DMS53 treated with DMSO at 0.1 percent for 48 hours (cell line): ENCODE measurements at regions not wholly inside any gene's neighbourhood (a gene's known extent, or its start where the extent isn't known, plus 50 kb on each side); places are given as distances from the start of the nearest gene placed in this dataset.

Experiments
- DNase-seq: peaks from one replicate; lab custom pipeline; 2025; ENCODE audit not compliant: unreplicated experiment; lab: John Stamatoyannopoulos, UW

DNA sequence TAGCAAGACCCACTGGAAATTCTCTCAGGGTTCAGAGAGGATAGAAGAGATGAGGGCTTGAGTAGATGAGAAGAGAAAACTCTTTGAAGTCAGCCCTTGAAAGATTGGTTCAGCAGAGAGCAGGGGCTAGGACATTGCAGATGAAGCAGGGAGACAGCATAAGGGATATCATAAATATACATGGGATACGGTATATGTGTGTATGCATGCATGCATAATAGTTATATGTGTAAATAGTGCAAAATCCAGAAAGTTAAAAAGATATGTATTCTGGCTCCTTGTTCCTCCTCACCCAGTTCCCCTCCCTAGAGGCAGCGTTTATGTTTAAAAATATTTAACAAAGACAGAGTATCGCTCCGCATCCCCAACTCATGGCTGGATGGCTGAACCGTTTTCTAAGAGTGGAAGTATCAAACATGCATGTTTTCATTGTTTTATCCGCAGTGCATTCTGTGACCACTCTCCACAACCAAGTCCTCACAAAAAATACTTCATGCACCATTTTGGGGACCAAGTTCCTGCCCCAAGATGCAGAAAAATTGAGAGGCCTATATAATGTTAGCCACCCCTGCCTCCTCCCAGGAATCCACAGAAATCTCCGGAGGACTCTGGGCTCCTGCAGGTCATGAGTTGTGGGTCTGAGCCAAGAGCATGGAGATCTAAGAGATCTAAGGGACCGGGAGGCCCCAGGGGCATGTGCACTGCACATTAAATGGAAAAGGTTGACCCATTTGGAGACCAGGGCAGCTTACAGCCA, 119.5 kb downstream of the MTX3 start:
- DNase-seq: no peak

DNA sequence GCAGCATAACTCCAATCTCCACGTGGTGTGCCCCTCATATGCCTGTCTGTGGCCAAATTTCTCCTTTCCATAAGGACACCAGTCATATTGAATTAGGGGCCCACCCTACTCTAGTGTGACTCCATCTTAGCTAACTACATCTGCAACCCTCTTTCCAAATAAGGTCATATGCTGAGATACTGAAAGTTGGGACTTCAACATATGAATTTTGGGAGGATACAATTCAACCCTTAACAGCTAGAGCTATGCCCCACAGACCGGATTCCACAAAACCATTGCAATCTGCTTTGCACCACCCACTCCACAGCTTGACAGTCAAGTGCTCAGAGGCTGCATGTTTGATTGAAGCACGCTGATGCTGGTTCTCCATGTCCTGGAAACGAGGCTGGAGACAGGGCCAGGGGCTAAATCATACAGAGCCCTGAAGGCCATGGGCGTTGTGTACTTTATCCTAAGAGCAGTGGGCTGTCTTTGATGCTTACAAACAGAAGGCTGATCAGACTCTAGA, 122.8 kb downstream of the MTX3 start:
- DNase-seq: no peak

DNA sequence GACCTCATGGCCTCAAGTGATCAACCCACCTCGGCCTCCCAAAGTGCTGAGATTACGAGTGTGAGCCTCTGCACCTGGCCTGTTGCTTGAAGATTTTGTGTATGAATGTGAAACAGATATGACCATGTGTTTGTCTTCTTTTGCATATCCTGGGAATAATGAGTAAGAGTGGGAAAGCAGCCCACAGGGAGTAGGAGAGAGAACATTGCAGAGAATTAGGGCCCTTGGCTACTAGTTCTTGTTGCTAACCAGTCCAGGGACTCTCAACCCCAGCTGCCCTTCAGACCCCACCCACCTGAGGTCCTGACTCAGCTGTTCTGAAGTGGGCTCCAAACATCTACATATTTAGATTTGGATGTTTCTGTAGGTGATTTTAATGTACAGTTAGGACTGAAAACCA, 125.5 kb downstream of the MTX3 start:
- DNase-seq: no peak

DNA sequence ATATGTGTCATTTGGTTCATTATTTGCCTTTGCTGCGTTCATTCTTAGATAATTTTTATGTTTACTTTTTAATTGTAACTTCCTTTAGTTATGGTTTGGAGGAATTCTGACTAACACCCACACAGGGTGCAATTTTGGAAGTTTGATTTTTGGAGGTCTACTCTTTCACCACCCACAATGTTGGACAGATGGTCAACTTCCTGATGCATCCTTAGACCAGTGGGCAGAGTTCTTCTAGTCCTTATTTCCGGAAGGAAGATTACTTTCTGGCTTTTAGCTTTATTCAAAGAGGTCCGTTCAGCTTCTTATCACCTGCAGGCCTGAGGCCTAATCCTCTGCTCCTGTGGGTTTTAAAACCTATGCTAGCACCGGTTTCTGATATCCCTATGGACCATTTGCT, 126.7 kb downstream of the MTX3 start:
- no peak for DNase-seq

DNA sequence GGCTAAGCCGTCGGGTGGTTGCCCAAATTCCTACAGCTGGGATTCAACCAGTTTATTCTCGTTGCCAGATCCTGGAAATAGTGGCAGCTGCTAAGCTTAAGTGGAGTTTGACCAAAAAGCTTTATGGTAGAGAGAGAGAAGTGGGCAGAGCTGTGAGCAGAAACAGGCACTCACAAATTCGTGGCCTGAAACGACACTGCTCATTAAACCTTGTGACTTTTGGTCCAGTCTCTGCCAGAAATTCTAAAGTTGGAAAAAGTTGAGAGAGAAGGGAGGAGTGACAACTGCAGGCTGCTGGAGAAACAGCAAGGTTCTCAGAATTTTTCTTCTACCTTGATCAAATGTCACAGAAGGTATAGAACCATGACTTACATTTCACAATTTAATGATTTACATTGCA, 131.5 kb downstream of the MTX3 start:
- no peak for DNase-seq

DNA sequence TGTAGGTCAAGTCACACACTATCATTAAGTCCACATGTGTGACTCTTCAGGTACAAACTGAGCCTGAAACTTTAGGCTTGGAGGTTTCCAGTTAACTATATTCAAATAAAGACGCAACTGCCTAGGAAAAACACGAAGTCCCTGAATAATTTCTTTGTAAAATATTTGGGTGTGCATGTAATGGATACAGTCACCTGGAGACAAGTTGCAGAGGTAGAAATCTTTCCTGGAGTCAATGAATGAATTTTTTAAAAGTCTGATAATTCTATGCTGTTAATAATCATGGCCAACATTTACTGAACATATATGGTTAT, 132.7 kb downstream of the MTX3 start:
- DNase-seq: no peak

DNA sequence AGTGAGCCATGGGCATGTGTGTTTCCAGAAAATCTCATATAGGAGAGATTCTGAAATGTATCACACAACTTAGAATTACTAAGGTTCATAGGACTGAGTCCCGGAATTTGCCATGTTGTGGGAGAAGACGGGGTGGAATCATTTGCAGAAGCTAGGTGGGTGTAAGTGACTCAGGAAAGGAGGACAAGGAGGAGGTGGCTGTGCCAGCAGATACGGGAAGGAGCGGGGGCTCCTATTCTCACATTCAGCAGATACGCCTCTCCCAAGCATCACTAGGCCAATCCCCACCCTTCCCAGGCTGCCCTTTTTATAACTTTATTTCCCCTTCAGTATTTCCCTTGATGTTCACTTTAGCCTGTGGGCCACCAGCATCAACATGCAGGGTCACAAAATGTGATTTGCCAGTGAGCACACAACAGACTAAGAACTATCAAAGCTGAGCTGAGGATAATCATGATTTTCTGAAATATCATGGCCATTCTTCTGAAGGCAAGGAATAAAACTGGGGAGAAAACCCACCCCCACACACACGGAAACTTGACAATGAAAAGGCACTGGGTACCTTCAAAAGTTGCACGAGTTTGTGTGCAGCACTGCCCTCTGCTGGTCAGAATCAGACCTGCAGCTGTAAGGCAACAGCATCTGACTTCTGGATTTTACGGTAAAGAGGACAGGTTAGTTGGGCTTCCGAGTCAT, 133.2 kb downstream of the MTX3 start:
- peak; percentile 64 for DNase-seq

DNA sequence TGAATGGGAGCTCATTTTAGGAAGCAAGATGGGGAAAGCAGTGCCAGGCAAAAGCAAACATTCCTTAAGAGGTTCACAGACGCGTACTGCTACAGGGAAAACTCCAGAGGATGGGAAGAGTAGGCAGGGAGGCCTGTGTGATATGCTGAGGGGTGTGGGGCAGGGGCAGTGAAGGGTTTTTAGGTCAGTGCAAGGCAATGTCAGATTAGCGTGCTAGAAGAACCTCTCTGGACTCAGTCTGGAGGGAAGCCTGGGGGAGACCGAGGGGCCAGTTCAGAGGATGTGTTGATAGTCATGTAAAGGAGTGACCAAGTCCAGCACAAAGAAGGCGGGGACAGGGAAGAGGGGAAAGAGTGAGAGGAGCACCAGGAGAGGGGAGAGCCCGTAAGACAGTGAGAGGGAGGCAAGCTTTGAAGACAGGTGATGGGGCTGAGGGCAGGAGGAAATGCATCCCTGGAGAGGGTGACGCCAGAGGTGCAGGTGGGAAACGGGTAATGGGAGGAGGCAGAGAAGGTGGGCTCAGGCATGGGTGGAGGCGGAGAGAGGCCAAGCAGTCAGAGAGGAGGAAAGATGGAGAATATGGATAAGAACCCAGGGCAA, 134.5 kb downstream of the MTX3 start:
- no peak for DNase-seq

DNA sequence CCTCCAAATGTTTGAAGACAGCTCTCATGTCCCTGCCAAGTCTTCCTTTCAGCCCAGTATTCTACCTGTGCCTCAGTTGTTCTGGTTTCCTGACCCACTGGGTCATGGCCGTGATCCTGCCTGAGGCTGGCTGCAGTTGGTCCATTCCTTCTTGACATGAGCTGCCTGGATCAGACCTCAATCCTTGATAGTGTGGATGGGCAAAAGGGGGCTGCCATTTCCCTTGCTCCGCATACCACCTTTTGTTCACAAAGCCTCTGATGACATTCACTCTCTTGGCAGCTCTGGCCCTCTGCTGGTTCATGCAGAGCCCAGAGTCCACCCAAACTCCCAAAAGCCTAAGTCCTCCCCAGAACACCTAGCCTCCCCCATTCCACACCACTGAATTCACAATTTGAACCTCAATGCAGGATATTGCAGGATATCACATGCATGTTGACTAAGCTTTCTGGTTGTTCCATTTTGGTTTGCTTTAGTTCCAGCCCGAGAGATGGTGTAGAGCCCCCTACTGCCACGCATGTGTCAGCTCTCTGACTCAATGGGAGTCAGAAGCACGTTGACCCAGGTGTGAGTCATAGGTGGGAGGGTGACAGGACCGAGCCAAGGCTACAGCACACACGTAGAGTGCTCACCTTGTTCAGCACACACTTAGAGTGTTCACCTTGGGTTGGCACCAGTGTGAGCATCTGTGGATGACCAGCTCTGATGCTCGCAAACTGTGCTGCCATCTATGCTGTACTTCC, 137.2 kb downstream of the MTX3 start:
- DNase-seq: no peak

DNA sequence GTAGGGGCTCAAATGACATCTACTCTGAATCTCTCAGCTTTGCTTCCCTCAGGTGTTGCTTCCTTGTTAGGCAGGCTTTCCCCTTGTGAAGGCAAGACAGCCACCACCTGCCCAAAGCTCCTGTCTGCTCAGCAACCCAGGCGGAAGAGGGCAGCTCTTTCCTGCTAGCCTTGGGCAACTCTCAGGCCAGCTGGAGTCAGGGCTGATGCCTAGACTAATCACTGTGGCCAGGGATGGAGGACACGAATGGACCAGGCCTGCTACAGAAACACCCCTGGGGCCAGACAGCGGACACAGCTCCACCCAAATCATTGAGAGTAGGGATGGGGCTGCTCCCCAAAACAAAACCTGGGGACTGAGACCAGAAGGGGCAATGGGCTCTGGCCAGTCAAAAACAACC, 138.0 kb downstream of the MTX3 start:
- no peak for DNase-seq

DNA sequence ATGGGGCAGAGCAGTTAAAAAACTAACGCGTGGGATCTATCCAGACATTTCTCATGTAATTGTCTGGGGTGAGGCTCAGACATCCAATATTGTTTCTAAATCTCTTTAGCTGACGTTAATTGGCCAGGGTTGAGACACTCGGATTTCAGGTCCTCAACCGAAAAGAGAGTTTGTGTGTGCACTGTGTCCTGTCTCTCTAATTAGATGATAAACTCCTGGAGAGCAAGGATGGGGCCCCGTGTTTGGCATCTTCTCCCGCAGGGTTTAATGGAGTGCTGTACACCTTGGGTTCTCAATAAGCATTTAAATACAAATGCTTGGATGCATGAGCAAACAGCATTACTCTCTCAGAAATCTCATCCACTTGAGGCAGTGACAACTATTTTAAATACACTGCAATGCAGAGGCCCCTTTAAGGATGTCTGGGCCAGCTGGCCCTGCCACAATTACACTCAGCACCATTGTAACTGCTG, 139.6 kb downstream of the MTX3 start:
- no peak for DNase-seq

DNA sequence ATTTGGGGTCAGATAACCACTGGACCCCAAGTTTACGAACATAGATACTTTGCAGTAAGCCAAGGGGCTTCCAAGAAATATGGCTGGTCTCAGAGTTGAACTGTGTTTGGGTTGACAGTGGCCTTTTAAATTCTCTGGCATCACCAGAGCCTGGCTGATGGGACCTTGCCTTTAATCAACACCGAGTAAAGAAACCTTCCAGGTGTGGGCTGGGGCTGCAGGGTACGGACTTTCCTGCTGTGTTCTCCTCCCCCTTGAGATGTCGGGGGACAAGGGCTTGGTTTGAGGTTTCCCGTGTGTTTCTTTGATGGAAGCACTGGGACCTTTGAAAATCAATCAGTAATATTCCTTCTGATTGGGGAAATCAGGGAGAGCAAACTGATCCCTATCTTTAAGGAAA, 140.1 kb downstream of the MTX3 start:
- DNase-seq: no peak

DNA sequence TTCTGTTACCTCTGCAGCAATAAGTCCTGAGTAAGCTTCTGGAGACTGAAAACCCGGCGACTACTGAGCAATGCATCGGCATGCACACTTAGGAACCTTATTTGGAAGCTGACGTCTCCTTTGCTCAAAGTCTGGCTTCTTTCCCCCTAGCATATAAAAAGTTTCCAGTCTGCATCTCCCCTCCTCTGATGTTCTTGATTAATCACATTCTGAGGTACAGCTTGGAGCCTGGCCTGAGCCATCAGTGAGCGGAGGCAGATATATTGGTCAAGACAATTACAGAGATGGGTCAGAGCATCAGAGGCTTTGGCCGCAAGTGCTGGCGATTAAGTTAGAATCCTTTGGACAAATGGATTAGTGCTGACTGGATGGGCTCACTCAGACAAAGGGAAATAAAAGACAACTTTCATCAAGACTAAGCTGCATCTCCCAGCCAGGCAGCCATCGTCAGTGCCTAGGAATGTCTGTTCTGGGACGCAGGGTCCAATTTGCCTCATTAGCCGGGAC, 140.7 kb downstream of the MTX3 start:
- DNase-seq: no peak

DNA sequence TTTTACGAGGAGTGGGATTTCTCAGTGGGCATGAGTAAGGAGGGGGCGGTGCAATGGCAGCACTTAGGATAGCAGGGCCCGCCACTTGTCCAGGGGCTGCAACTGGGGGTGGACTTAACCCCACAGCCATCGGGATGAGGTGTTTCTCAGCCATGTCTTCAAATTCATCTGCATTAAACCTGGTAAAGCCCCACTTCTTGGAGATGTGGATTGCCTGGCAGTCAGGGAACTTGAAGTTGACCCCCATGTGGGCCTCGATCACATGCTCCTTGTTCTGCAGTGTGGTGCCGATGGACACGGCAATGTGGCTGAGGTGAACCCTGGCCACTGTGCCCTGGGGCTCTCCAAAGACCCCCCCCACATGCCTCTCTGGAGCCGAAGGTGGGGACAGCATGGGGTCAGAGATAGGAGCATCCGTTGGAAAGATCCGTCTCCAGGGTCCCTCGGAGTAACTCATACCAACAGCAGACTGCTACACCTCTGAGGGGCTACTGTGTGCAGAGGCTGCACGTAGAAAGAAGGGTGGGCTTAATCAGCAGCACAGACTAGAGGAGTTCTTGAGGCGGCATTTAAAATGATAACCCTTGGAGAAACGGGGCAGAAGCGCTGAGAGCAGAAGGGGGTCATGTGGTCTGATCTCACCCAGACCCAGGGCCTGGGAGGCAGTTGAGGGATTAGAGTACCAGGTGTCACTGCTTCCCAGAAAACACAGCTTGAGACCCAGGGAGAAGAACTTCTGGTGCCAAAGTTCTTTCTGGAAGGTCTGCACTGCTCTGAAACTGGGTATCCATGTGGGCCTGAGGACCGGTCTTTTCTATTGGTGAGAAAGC, 141.4 kb downstream of the MTX3 start:
- DNase-seq: no peak
